ENCODE measurements at regions not wholly inside any gene's neighbourhood (a gene's known extent, or its start where the extent isn't known, plus 50 kb on each side); places are given as distances from the start of the nearest gene placed in this dataset.

DNA sequence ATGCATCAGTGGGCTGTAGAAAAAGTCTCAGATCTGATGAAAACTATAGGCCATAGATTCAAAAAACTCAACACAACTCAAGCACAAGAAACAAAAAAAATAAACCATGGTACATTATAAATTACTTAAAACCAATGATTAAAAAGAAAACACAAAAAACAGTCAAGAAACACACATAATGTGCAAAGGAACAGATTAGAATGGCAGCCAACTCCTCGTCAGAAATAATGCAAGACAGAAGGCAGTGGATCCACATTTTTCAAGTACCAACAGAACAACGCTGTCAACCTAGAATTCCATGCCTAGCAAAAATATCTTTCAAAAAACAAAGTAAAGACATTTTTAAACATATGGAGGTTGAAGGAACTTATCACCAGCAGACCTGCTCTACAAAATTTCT lies 69.7 kb downstream of the PSMB1 start:
- ATAC-seq (ENCODE audit: low read depth in 2 of 2) = no peak
- no peak overlapping the region for H3K4me3 Mint-ChIP-seq

DNA sequence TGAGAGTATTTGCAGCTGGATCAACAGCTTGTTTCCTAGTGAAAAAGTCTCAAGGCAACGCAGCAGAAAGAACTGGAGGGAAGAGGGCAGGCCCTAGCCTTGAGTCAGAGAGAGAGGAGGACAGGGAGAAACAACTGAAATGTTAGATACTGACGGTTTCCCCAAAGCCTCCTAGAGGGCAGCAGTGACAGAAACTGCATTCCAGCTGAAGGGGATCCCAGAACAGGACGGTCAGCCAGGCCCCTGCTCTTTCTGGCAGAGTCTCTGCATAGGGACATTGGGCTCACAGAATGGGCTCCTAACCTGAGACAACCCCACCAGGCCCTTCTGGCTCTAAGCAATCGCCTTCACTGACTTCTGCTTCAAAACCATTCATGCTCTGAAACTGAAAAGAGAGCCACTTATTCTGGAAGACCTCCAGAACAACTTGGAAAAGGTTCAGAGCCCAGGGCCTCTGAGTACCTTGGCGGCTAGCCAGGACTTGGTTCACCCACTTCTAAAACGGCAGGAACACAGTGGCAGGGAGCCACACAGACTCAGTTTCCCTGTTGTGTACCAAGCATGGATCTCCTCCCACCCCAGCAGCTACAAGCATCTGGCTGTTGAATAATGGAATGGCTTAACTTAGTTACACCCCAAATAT lies 72.9 kb downstream of the PSMB1 start:
- Histone ChIP-seq H3K27me3 (ENCODE audit: control insufficient read depth, insufficient read depth, low read length) (no peaks in the 10 kb centered on the region), H3K4me3 (ENCODE audit: low read depth, low read length) (no peak overlapping the region), H3K36me3 (ENCODE audit: control insufficient read depth, insufficient read depth, low read length) (no peaks in the 10 kb centered on the region), H3K27ac (ENCODE audit: insufficient read depth, low read length, poor library complexity, severe bottlenecking) (no peak overlapping the region), H3K4me1 (ENCODE audit: control insufficient read depth, insufficient read depth, low read length, poor library complexity, severe bottlenecking) (no peaks in the 10 kb centered on the region), H3K9me3 (ENCODE audit: control insufficient read depth in 2 of 2, low read length in 2 of 2) (no peaks in the 10 kb centered on the region)
- Mint-ChIP-seq H3K36me3 (no peaks in the 10 kb centered on the region), H3K4me3 (no peak overlapping the region), H3K27me3 (peaks cover 4% of the 10 kb centered on the region), H3K9me3 (peaks cover 0 to 6% (median 4%) of the 10 kb centered on the region in 7 donors), H3K27ac (no peak overlapping the region), H3K4me1 (no peaks in the 10 kb centered on the region)
- ATAC-seq (ENCODE audit: low read depth in 2 of 2) (no peak), DNase-seq (no peak)

More for the DNA sequence above, 69.7 kb downstream of the PSMB1 start:
- H3K4me1 Mint-ChIP-seq = no peaks in the 10 kb centered on the region
- no peak overlapping the region for H3K4me3 ChIP-seq (ENCODE audit: low read depth, low read length)
- no peak for DNase-seq
- no peaks in the 10 kb centered on the region for H3K4me1 ChIP-seq (ENCODE audit: control insufficient read depth, insufficient read depth, low read length, poor library complexity, severe bottlenecking)
- H3K9me3 ChIP-seq (ENCODE audit: control insufficient read depth in 2 of 2, low read length in 2 of 2) = no peaks in the 10 kb centered on the region
- no peaks in the 10 kb centered on the region for H3K27me3 Mint-ChIP-seq
- no peak overlapping the region for H3K27ac Mint-ChIP-seq
- no peaks in the 10 kb centered on the region for H3K36me3 Mint-ChIP-seq
- no peaks in the 10 kb centered on the region for H3K36me3 ChIP-seq (ENCODE audit: control insufficient read depth, insufficient read depth, low read length)
- no peak overlapping the region for H3K27ac ChIP-seq (ENCODE audit: insufficient read depth, low read length, poor library complexity, severe bottlenecking)
- H3K9me3 Mint-ChIP-seq = peaks cover 0 to 6% (median 4%) of the 10 kb centered on the region in 7 donors
- peaks cover 3% of the 10 kb centered on the region for H3K27me3 ChIP-seq (ENCODE audit: control insufficient read depth, insufficient read depth, low read length)

- ATAC-seq (ENCODE audit: low read depth in 2 of 2) = no peak
- Histone ChIP-seq H3K27me3 (ENCODE audit: control insufficient read depth, insufficient read depth, low read length) (no peaks in the 10 kb centered on the region), H3K4me1 (ENCODE audit: control insufficient read depth, insufficient read depth, low read length, poor library complexity, severe bottlenecking) (no peaks in the 10 kb centered on the region), H3K36me3 (ENCODE audit: control insufficient read depth, insufficient read depth, low read length) (no peaks in the 10 kb centered on the region), H3K4me3 (ENCODE audit: low read depth, low read length) (no peak overlapping the region), H3K9me3 (ENCODE audit: control insufficient read depth in 2 of 2, low read length in 2 of 2) (no peaks in the 10 kb centered on the region), H3K27ac (ENCODE audit: insufficient read depth, low read length, poor library complexity, severe bottlenecking) (no peak overlapping the region)
- H3K4me3 Mint-ChIP-seq = no peak overlapping the region
- no peak overlapping the region for H3K27ac Mint-ChIP-seq
- no peaks in the 10 kb centered on the region for H3K36me3 Mint-ChIP-seq
- H3K4me1 Mint-ChIP-seq = no peaks in the 10 kb centered on the region
- H3K9me3 Mint-ChIP-seq = peaks cover 0 to under 1% (median 0%) of the 10 kb centered on the region in 7 donors
- H3K27me3 Mint-ChIP-seq = peaks cover 9% of the 10 kb centered on the region
- no peak for DNase-seq
These were observed 76.7 kb downstream of the PSMB1 start for GRCh38 chr6:170476360-170476759.

GRCh38 chr6:170475118-170475517 lies 78.0 kb downstream of the PSMB1 start:
- no peak overlapping the region for H3K4me3 Mint-ChIP-seq
- H3K27me3 Mint-ChIP-seq = peaks cover 9% of the 10 kb centered on the region
- no peaks in the 10 kb centered on the region for H3K36me3 Mint-ChIP-seq
- H3K27me3 ChIP-seq (ENCODE audit: control insufficient read depth, insufficient read depth, low read length) = no peaks in the 10 kb centered on the region
- H3K27ac Mint-ChIP-seq = no peak overlapping the region
- no peaks in the 10 kb centered on the region for H3K36me3 ChIP-seq (ENCODE audit: control insufficient read depth, insufficient read depth, low read length)
- ATAC-seq (ENCODE audit: low read depth in 2 of 2) (no peak), DNase-seq (no peak)
- no peak overlapping the region for H3K27ac ChIP-seq (ENCODE audit: insufficient read depth, low read length, poor library complexity, severe bottlenecking)
- H3K4me1 Mint-ChIP-seq = no peaks in the 10 kb centered on the region
- H3K9me3 ChIP-seq (ENCODE audit: control insufficient read depth in 2 of 2, low read length in 2 of 2) = no peaks in the 10 kb centered on the region
- no peaks in the 10 kb centered on the region for H3K4me1 ChIP-seq (ENCODE audit: control insufficient read depth, insufficient read depth, low read length, poor library complexity, severe bottlenecking)
- H3K9me3 Mint-ChIP-seq = peaks cover 0 to 2% (median 0%) of the 10 kb centered on the region in 7 donors
- H3K4me3 ChIP-seq (ENCODE audit: low read depth, low read length) = no peak overlapping the region

GRCh38 chr6:170473801-170474200 lies 79.3 kb downstream of the PSMB1 start:
- Mint-ChIP-seq H3K4me1 (no peaks in the 10 kb centered on the region), H3K4me3 (no peak overlapping the region), H3K27me3 (peaks cover 9% of the 10 kb centered on the region), H3K36me3 (no peaks in the 10 kb centered on the region), H3K9me3 (peaks cover 0 to 2% (median 0%) of the 10 kb centered on the region in 7 donors), H3K27ac (no peak overlapping the region)
- no peak overlapping the region for H3K4me3 ChIP-seq (ENCODE audit: low read depth, low read length)
- no peaks in the 10 kb centered on the region for H3K27me3 ChIP-seq (ENCODE audit: control insufficient read depth, insufficient read depth, low read length)
- H3K9me3 ChIP-seq (ENCODE audit: control insufficient read depth in 2 of 2, low read length in 2 of 2) = no peaks in the 10 kb centered on the region
- ATAC-seq (ENCODE audit: low read depth in 2 of 2) (no peak), DNase-seq (no peak)
- H3K4me1 ChIP-seq (ENCODE audit: control insufficient read depth, insufficient read depth, low read length, poor library complexity, severe bottlenecking) = no peaks in the 10 kb centered on the region
- H3K27ac ChIP-seq (ENCODE audit: insufficient read depth, low read length, poor library complexity, severe bottlenecking) = no peak overlapping the region
- no peaks in the 10 kb centered on the region for H3K36me3 ChIP-seq (ENCODE audit: control insufficient read depth, insufficient read depth, low read length)

GRCh38 chr6:170473301-170473717 lies 79.8 kb downstream of the PSMB1 start:
- Histone ChIP-seq H3K9me3 (ENCODE audit: control insufficient read depth in 2 of 2, low read length in 2 of 2) (no peaks in the 10 kb centered on the region), H3K27ac (ENCODE audit: insufficient read depth, low read length, poor library complexity, severe bottlenecking) (no peak overlapping the region), H3K4me3 (ENCODE audit: low read depth, low read length) (no peak overlapping the region), H3K4me1 (ENCODE audit: control insufficient read depth, insufficient read depth, low read length, poor library complexity, severe bottlenecking) (no peaks in the 10 kb centered on the region), H3K27me3 (ENCODE audit: control insufficient read depth, insufficient read depth, low read length) (no peaks in the 10 kb centered on the region), H3K36me3 (ENCODE audit: control insufficient read depth, insufficient read depth, low read length) (no peaks in the 10 kb centered on the region)
- Mint-ChIP-seq H3K9me3 (peaks cover 0 to 2% (median 0%) of the 10 kb centered on the region in 7 donors), H3K27ac (no peak overlapping the region), H3K27me3 (peaks cover 9% of the 10 kb centered on the region), H3K36me3 (no peaks in the 10 kb centered on the region), H3K4me1 (no peaks in the 10 kb centered on the region), H3K4me3 (no peak overlapping the region)
- no peak for DNase-seq
- no peak for ATAC-seq (ENCODE audit: low read depth in 2 of 2)

GRCh38 chr6:170471491-170471890 lies 81.6 kb downstream of the PSMB1 start:
- Mint-ChIP-seq H3K27ac (no peak overlapping the region), H3K36me3 (no peaks in the 10 kb centered on the region)

DNA sequence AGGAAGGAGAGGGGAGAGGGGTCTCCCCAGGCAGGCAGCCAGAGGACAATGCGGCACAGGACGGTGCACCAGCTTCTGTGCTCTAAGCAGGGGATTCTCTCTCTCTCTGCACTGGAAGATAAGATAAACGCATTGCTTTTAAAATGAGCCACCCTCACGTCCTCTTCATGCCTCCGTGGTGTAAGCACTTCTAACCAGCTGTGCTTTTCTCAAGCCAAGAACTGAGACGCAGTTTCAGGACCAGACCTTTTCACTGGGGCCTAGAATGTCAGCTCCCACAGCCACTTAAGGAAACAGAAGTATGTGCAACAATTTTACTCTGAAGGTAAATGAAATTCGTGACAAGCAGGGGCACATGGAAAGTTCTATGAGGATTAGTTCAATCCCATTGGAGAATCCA lies 82.4 kb downstream of the PSMB1 start:
- Mint-ChIP-seq H3K9me3 (peaks cover 0 to 2% (median 0%) of the 10 kb centered on the region in 7 donors), H3K4me1 (no peaks in the 10 kb centered on the region), H3K4me3 (no peak overlapping the region)

More at GRCh38 chr6:170471491-170471890, 81.6 kb downstream of the PSMB1 start:
- Mint-ChIP-seq H3K9me3 (peaks cover 0 to 2% (median 0%) of the 10 kb centered on the region in 7 donors), H3K4me1 (no peaks in the 10 kb centered on the region), H3K27me3 (peaks cover 4% of the 10 kb centered on the region), H3K4me3 (no peak overlapping the region)
- Histone ChIP-seq H3K36me3 (ENCODE audit: control insufficient read depth, insufficient read depth, low read length) (no peaks in the 10 kb centered on the region), H3K27ac (ENCODE audit: insufficient read depth, low read length, poor library complexity, severe bottlenecking) (no peak overlapping the region), H3K4me3 (ENCODE audit: low read depth, low read length) (no peak overlapping the region), H3K27me3 (ENCODE audit: control insufficient read depth, insufficient read depth, low read length) (no peaks in the 10 kb centered on the region), H3K4me1 (ENCODE audit: control insufficient read depth, insufficient read depth, low read length, poor library complexity, severe bottlenecking) (no peaks in the 10 kb centered on the region), H3K9me3 (ENCODE audit: control insufficient read depth in 2 of 2, low read length in 2 of 2) (no peaks in the 10 kb centered on the region)
- no peak for DNase-seq
- ATAC-seq (ENCODE audit: low read depth in 2 of 2) = no peak

More for the DNA sequence above, 82.4 kb downstream of the PSMB1 start:
- ATAC-seq (ENCODE audit: low read depth in 2 of 2) = no peak
- H3K36me3 Mint-ChIP-seq = no peaks in the 10 kb centered on the region
- Histone ChIP-seq H3K4me3 (ENCODE audit: low read depth, low read length) (no peak overlapping the region), H3K9me3 (ENCODE audit: control insufficient read depth in 2 of 2, low read length in 2 of 2) (peaks cover 0 to 3% of the 10 kb centered on the region in 2 experiments), H3K36me3 (ENCODE audit: control insufficient read depth, insufficient read depth, low read length) (no peaks in the 10 kb centered on the region), H3K4me1 (ENCODE audit: control insufficient read depth, insufficient read depth, low read length, poor library complexity, severe bottlenecking) (no peaks in the 10 kb centered on the region), H3K27ac (ENCODE audit: insufficient read depth, low read length, poor library complexity, severe bottlenecking) (no peak overlapping the region), H3K27me3 (ENCODE audit: control insufficient read depth, insufficient read depth, low read length) (no peaks in the 10 kb centered on the region)
- peaks cover 4% of the 10 kb centered on the region for H3K27me3 Mint-ChIP-seq
- H3K27ac Mint-ChIP-seq = no peak overlapping the region
- DNase-seq = no peak
